Islet of Langerhans (tissue), 1 donor: ENCODE measurements at regions not wholly inside any gene's neighbourhood (a gene's known extent, or its start where the extent isn't known, plus 50 kb on each side); places are given as distances from the start of the nearest gene placed in this dataset.

Experiments used
- FAIRE-seq: peaks from one replicate; lab custom pipeline; 2011; peaks lifted over from hg19 to GRCh38; lab: Jason Lieb, UNC

DNA sequence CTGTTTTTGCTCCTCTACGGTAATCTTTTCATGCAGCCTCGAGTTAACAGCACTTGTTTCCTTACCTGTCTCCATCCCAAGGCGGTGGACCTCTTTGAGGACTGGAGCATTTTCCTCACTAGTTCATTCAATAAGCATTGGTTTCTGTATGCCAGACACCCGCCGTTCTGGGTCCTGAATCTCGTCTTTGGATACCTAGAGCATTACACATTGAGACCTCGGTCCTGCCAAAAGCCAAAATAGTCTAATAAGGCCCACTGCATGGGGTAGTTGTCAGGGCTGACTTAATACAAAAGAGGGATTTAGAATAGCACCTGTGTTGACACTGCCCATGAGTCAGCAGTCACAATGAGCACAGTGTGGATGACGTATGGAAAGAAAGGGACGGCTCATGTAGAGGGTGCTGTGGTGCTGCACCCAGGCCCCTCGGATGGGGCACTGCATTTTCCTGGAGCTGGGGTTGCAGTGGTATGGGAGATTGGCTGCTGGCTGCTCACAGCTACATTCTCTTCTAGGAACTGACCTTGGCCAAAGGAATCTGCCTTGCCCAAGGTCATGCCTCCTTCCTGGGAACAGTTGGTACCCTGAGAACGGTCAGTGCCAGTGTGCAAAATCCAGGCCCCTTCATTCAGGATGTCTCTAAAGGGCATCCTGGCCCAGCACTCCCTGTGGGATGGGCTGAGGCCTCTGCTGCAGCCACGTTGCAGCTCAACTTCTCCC lies 126.9 kb upstream of the NCK2 start:
- FAIRE-seq = no peak

DNA sequence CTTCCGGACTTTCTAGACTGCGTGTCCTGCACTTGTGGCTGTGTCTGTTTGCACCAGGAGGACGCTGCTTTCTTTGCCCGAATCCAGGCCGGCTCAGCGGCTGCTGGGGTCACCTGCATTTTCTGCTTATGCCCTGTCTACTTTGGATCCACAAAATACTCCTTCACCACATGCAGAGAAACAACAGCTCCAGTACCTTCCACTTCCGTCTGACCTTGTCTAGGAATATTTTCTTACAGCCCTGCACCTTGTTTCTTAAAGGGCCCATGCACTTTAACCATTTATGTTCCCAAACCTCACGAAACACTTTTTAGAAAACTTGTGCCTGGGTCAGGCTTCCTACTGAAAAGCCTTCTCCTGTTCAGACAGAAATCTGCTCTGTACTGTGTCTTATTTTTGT lies 129.4 kb upstream of the NCK2 start:
- FAIRE-seq = no peak

DNA sequence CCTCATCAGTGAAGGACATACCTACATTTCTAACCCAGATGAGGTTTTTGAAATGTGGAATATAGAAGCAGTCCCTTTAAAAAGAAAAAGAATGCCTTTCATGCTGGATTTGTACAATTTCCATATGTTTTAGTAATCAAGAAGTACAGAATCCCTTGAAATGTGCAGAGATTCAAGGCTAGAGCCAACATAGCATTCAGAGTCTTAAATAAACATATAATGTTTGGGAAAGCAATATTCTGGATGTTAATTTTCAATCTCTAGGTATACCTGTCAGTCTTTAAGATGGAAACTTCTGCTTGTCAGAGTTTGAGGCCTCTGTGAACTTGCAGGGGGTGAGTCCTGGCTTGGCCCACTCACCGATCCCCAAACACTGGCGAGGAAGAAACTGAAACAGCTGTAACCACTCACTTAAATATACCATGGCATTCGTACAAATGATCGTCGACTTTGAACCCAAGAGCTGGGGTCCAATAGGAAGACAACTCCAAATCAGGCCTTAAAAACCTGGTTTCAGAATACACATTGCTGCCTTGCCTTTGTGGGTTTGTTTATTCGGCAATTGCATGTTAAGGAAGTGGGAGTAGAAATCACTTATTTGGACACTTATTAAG lies 132.8 kb upstream of the NCK2 start:
- FAIRE-seq = no peak

DNA sequence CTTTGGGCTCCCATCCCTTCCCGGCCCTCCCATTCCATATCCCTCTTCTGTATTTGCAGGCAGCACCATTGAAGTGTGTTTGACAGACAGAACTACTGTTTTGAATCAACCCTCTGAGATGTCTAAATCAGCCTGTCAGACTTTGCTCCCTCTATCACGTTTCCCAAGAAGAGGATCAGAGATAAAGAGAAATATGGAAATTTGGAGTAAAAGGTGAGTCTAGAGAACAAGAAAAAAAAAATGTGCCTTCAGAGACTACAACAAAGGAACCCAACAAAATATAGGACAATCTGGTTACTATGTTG lies 133.4 kb upstream of the NCK2 start:
- FAIRE-seq = no peak

DNA sequence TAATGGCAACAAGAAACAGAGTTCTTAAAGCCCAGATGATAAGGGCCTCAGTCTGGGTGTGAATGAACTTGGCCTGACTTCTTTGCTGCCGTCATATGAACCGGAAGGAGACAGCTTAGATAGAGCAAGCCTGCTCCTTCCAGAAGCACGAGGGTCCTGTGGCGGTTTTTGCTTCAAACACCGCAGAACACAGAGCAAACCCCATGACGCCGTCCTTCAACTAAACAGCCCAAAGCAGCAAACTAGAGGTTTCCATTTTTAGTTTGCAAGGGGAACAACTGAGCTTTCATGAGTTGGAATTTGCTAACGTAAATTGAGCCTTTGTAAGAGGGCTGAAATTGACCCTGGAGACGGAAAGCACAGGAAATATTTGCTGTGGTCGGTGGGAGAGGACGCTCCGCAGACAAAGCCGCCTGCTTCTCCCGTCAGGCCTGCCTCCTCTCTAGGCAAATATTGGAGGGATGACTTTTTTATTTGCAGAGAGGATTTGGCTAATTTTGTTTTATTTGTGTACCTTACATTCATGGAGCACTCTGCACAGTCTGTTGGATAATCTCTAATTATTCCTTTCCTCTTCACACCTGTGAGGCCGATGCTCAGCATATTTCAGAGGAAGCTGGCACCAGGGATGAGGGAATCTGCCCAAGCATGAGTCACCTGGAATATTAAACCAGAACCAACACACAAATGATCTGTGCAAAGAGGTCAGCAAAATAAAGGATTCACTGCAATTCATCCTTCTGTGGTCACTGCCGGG lies 134.0 kb upstream of the NCK2 start:
- FAIRE-seq = no peak

DNA sequence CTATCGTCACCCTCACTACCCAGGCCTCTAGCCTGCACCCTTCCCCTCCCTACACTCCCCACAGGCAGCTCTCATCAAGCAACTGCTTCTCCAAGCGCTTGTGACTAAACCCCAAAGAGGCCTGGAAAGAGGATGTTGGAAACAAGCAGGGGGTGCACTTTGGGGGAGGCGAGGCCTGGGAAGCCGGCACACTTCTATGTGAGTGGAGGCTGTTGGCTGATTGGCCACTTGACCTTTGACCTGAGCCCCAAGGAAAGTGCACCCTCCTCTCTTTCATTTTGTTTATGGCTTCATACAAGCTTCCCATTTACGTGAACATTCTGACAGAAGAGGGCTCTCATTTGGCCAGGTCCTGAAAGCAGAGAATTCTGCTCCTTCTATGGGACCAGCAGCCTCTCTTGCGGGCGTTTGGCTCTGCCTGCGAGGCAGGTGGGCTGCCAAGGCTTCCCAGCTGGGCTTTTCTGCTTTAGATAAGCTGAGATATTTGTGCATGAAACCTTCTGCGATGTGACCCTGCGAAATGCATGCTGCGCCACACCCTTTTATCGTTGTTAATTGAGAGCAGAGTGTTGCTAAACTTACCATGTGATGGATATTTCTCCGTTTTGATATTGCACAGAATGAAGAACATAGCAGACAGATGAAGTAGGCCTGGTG lies 134.8 kb upstream of the NCK2 start:
- no peak for FAIRE-seq

DNA sequence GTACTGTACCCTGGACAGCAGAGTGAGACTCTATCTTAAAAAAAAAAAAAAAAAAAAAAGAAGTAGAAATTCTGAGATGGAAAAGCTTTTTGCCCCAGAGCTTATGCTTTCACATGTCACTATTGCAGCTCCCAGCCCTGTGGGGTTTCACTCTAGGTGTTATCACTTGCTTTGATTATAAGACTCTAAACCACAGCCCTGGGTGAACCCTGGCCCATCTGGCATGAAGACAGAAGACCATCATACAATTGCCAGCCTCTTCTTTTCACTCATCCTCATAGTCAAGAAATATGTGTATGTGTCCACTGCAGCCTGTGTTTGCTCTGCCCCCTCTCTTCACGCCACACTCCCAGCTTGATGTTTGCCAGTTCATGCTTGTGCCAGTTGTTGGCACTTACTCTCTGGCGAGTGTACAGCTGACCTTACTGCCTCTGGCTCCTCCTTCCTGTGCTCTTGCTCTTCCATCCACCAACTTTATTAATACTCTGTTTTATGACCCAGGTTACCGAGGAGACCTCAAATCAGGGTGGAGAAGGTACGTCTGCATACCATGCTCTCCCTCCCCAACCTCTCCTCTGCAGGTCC lies 136.7 kb upstream of the NCK2 start:
- FAIRE-seq = no peak

DNA sequence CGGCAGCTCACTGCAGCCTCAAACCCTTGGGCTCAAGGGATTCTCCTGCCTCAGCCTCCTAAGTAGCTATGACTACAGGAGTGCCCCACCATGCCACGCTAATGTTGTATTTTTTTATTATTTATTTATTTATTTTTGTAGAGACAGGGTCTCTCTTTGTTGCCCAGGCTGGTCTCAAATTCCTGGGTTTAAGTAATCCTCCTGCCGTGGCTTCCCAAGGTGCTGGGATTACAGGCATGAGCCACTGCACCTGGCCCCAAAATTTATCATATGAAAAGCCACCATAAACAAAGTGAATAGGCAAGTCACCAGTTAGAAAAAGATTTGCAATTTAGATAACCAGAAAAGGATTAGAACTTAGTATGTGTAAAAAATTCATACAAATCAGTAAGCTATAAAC lies 138.6 kb upstream of the NCK2 start:
- FAIRE-seq = no peak

DNA sequence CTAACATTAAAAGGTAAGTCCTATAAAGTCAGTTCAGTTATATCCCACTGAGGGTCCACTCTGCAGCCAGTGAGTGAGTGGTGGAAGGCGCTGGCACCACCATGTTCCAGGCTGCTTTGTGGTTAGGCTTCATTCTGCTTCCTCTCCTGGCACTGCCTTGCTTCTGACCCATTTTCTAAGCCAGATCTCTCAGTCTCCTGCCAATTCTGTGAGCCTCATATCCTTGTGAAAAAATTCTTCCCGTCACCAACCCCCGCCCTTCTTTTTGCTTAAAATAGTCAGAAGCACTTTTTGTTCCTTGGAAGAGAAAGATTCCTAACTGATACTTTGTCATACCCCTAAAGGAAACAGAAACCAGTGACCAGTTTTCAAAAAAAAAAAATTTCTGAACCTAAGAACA lies 139.8 kb upstream of the NCK2 start:
- no peak for FAIRE-seq

DNA sequence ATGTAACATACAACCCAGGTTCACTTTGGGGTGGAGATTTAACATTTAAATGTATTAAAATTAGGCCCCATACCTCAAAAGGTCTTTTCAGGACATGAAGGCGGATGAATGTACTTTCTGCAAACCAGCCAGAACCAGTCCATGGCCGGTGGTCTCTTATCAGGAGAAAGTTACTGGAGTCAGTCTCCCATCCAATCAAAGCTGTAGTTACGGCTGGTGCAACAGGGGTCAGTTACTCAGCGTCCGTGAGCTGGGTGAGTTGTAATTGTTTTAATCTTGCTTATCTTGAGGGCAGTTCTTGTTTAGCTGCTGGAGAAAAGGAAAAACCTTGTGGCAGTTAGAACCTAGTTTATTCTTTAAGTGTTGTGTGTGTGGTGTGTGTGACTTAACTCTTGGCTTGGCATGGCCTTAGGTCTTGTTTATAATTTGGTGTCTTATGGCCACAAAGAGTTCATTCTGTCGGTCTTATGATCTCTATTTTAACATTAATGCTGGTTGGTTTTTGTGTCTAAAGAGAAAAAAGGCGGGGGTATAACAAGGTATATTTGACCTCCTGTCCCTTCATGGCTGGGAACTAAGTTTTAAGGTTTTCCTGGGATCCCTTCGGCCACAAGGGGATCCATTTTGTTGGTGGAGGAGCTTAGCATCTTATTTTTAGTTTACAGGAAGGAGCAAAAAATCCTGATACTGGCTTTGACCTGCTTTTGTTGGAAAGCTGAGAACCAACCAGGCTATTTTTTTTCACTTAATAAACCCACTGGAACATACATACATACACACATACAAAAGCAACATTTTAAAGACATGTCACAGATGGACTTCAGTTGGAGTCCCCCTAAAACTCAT lies 143.5 kb upstream of the NCK2 start:
- no peak for FAIRE-seq

DNA sequence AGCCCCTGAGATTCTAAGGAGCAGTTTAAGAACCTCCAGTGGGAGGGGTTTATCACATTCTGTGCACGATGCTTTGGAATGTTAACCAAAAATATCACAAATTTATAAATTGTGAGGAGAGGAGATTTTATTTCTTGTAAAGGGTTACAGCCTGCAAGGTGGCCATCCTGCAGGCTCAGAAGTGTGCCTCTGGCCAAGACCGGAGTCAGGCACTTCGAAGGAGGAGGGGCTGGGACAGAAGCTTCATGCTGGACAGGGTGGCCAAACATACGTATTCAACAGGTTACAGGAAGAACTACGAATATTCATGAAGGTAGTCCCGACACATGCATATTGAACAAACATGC lies 144.1 kb upstream of the NCK2 start:
- FAIRE-seq = no peak

DNA sequence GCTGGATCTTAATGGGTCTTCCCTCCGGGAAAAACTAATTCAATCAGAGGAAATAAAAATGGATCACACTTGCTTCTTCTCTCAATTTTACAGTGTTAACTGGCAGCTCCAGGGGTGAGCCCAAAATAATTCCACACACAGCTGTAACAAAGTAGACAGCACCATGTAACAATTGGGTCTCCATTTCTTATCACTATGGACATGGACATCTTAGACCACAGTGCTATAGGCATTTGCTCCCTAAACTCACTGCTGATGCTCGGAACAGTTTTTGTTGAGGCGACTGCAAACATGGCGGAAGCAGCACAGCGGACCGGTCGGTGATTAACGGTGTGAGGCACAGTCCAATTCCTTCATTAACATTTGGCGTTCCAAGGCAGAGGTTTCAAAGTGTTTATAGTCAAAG lies 144.7 kb upstream of the NCK2 start:
- no peak for FAIRE-seq

DNA sequence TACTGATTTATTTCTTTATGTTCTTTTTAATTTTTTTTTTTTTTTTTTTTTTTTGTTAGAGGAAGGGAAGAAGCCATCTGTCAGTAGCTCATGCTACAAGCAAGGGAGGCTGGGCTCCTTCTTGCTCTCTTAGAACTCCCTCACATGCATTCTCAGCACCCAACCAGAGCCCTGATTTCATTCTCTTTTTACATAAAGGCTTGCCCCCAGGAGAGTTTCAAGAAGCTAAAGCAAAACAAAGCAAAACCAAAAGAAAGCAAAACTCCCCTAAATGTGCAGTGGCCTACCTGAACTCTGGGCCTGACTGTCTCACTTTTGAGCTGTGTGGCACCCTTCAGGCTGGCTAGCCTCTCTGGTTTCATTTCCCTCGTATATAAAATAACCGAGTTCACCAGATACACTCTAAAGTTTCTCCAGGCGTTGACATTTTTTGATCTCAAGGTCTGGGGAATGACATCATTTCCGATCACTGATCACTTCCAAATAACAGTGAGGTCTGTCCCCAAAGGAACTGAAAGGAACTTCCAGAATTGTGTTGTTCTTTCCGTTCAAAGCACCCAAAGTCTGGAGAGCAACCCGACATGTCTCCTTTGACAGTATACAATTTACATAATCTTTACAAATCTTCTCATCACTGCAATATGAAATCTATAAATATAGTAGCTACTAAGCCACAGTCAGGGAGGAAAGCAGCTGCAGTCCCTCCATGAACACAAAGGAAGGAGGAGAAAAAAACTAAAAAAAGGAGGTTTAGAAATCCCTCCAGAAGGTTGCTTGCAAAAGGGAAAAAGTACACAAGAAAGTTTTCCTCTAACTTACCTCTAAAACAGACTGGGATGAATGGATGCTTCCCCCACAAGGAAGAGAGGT lies 145.6 kb upstream of the NCK2 start:
- no peak for FAIRE-seq

DNA sequence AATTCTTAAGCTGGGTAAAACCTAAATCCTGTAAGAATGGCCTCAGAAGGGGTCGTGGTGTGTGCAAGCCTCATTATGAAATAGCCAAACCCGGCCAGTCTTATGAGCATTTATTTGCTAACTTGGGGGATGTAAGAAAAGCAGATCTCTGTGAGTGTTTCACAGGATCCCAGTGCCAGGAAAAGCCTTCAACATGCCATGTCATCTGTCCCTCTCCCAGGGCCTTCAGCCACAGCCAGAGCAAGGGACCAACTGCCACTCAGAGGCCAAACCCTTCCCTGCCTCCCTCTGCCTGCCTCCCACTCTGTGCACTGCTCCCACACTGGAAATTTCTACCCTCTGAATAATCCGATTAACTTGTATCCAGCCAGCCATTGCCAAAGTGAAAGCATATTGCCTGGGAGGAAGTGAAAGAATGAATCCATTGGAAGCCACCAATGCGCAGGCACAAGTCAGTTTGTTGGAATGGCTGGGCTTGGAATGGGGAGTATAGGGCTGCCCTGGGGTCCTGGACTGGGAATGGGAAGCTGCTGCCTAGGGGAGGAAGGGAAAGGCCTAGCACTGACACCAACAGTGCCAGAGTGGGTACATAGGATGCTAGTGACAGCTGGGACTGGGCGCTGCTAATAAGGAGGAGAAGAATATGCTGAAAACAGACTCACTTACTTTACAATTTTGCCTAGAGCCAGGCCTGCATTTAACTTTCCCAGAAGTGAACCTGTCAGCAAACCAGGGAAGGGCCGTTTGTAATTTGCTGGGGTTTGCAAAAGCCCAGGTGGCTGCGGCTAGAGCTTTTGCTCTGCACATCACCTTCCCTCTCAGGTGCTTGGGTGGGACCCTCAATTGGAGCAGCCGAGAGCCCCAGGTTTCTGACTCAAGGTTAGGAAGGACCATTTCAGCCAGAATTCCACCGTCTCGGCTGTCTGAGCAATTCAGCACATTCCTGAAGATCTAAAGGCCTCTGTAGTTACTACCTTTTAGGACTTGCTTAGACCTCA lies 146.6 kb upstream of the NCK2 start:
- FAIRE-seq = no peak

DNA sequence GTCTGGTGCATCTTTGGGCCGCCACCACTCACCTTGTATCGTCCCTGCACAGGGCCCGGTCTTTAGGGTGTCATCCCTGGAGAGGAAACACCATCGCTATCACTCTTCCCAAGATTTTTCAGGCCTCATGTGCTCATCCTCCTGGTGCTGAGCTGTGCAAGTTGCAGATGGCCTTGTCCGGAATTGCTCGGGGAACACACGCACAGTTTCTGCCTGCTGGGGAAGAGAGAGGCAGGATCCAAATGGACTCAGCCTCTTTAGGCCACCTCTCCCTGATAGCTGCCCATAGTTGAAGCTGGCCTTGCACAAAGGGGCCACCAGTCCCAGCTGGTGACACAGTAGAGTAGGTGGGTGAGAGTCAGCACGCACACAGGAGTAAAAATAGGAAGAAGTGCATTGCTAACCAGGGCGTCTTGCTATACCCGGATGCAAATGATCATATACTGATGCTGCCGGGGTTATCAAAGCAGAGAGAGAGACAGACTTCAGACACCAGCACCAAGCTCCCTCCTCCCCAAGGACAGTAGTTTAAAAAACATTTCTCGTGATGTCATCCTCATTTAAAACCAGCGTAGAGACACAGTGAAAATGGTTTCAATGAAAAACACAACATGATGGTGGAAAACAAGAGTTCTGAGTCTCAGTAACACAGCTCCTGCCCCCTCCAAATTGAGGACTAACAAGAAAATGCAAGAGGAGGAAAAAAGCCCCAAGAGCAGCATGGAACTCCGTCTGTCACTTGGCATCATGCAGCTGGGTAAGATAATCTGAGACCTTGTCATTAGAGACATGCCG lies 147.5 kb upstream of the NCK2 start:
- FAIRE-seq = no peak

DNA sequence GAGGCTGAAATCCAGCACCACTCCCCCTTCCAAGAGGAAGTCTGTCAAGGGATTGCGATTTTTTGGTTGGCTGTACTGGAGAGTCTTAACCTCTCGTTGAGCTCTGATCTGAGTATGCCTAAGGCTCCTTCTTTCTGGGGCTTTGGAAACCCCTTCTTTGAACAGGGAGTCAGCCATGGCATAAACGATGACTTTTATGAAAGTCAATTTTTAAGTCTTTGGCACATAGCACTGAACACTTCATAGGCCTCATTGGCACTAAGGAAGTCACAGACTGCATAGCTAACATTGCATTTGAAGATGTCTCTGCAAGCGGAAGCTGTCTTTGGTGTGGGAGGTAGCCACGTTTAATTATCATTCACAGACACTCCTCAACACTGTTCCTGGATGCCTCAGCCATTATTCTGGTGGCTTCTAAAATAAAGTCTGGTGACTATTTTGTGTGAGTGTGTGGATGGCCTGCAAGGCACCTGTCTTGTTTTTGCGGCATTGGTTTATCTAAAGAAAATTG lies 148.2 kb upstream of the NCK2 start:
- FAIRE-seq = no peak

DNA sequence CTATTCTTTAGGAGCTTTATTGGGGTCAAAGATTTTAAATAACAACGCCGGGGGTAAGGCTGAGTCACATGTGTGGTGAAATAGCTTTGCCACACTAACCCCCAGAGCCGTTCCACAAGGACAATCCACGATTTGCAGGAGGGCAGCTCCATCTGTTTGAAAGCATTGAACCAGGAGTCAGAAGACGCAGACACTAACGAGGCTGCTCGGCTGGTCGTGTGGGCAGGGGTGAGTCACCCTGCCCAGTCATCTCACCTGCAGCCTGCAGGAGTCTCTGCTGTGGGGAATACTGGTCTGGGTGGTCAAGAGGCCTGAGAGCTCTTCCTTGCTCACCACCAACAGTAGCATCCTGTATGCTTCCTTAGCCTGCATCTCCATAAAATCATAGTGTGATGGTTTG lies 149.2 kb upstream of the NCK2 start:
- no peak for FAIRE-seq

DNA sequence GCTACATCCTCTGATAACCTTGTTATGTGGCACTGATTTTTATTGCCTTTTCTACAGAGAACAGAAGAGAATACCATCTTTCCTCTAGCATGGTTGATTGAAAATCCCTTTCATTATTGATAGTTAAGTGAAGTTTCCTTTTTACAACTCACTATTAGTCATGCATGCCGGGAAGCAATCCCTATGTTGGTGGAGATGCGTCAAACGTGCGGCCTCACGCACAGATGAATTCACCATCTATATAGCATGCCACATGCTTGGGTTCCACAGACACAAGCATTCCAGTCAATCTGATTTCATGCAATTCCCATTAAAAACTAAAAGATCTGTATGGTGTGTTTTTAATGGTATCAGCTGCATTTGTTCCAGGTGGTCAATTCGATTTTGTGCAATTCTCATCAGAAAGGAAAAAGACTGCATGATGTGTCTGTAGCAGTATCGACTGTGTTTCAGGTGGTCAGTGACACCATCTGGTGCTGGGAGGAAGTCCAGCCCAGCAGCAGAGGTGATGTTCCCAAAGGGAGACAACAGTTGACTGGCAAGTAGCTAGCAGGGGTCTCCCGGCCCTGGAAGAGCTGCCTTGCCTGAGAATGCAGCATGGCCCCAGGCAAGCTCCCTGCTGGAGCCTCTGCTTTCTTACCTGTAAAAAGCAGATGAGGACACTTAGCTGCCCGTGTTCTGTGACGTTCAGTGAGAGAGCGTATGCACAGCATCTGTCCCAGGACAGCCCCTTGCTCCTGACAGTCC lies 151.3 kb upstream of the NCK2 start:
- FAIRE-seq = no peak
